B cell (primary cell): ENCODE measurements at regions not wholly inside any gene's neighbourhood (a gene's known extent, or its start where the extent isn't known, plus 50 kb on each side); places are given as distances from the start of the nearest gene placed in this dataset.
"Not testable (repeated sequence)": the region's sequence is repeated elsewhere in the genome, so short reads cannot be mapped to it uniquely, and the experiment has no call there.

Source experiments
- ATAC-seq: fragments of 200-7000 bp; cut with Tn5 transposase; one replicate; pipeline ENCODE4 v1.10.0; 2021; ENCODE audit warnings: low read depth, mild to moderate bottlenecking, moderate number of reproducible peaks, moderate library complexity
- CTCF ChIA-PET: fragments of 350-600 bp; sonication (Branson Sonifier 250); formaldehyde crosslinking; loops from one replicate; lab custom pipeline; 2021; ENCODE audit warnings: antibody characterized with exemption, inconsistent platforms; lab: Charles Lee
- POLR2A ChIA-PET: fragments of 350-600 bp; sonication (Branson Sonifier 250); formaldehyde crosslinking; loops from one replicate; lab custom pipeline; 2021; ENCODE audit warnings: antibody characterized with exemption; lab: Charles Lee
- DNase-seq: peaks from one replicate; pipeline ENCODE4 v3.0.0; 2013
- H2AFZ ChIP-seq: 2 replicates; pipeline ENCODE4 v1.6.1; 2012; ENCODE audit warnings: mild to moderate bottlenecking, low read depth, low read length; ENCODE audit not compliant: insufficient read depth, poor library complexity, severe bottlenecking
- H3K27ac ChIP-seq, 2 donors: 1 replicate in 1 of 2; 2 replicates in 1 of 2; pipeline ENCODE4 v1.5.1; 2012 to 2013; ENCODE audit warnings: low read length in 2 of 2, mild to moderate bottlenecking in 2 of 2, moderate library complexity in 1 of 2
- H3K27me3 ChIP-seq, 4 experiments: fragments of 200-600 bp in 1 of 4; sonication (generic) in 1 of 4; replicated peaks in 1 of 4; 1 replicate in 2 of 4; 2 replicates in 2 of 4; pipeline versions ENCODE4 v1.6.1 to v1.7.0; 2013 to 2016; ENCODE audit warnings: low read length in 3 of 4, mild to moderate bottlenecking in 2 of 4, mixed read lengths in 1 of 4, moderate library complexity in 1 of 4; ENCODE audit not compliant: insufficient read depth in 4 of 4, control insufficient read depth in 3 of 4; ENCODE audit errors: control extremely low read depth in 1 of 4
- H3K36me3 ChIP-seq, 2 experiments: replicated peaks in 1 of 2; 1 replicate in 1 of 2; 2 replicates in 1 of 2; pipeline versions ENCODE4 v1.6.1 to v1.7.1; 2013; ENCODE audit warnings: low read length in 1 of 2; ENCODE audit not compliant: insufficient read depth in 2 of 2, control insufficient read depth in 1 of 2; ENCODE audit errors: control extremely low read depth in 1 of 2, extremely low read depth in 1 of 2
- H3K4me1 ChIP-seq, 2 donors: fragments of 200-600 bp in 1 of 2; sonication (generic) in 1 of 2; 1 replicate in 1 of 2; 2 replicates in 1 of 2; pipeline versions ENCODE4 v1.5.1 to v1.6.1; 2013 to 2017; ENCODE audit warnings: low read length in 2 of 2; ENCODE audit not compliant: control insufficient read depth in 2 of 2, insufficient read depth in 2 of 2
- H3K4me2 ChIP-seq: replicated peaks from 2 replicates; pipeline ENCODE3; 2012; ENCODE audit warnings: mild to moderate bottlenecking, low read depth, low read length; ENCODE audit not compliant: poor library complexity, severe bottlenecking
- H3K4me3 ChIP-seq, 5 experiments: fragments of 200-600 bp in 1 of 5; sonication (generic) in 1 of 5; 1 replicate in 3 of 5; 2 replicates in 2 of 5; pipeline versions ENCODE4 v1.5.1 to v1.7.0; 2011 to 2016; ENCODE audit warnings: low read length in 4 of 5, mild to moderate bottlenecking in 4 of 5, low read depth in 2 of 5, control low read depth in 1 of 5, moderate library complexity in 1 of 5; ENCODE audit not compliant: insufficient read depth in 1 of 5; ENCODE audit errors: control extremely low read depth in 1 of 5, extremely low read depth in 1 of 5
- H3K79me2 ChIP-seq: fragments of 200-600 bp; sonication (generic); one replicate; pipeline ENCODE4 v1.6.0; 2016; ENCODE audit warnings: low read length; ENCODE audit not compliant: control insufficient read depth, insufficient read depth
- H3K9ac ChIP-seq: fragments of 200-600 bp; sonication (generic); 2 replicates; pipeline ENCODE4 v1.6.1; 2017; ENCODE audit warnings: mild to moderate bottlenecking, low read length, moderate library complexity
- H3K9me3 ChIP-seq, 3 donors: one replicate each; pipeline versions ENCODE4 v1.6.1 to v1.7.1; 2013; ENCODE audit warnings: low read length in 2 of 3; ENCODE audit not compliant: control insufficient read depth in 2 of 3, insufficient read depth in 1 of 3; ENCODE audit errors: control extremely low read depth in 1 of 3
- H4K20me1 ChIP-seq: 2 replicates; pipeline ENCODE4 v1.6.0; 2012; ENCODE audit warnings: mild to moderate bottlenecking, low read length; ENCODE audit not compliant: insufficient read depth, control insufficient read depth, poor library complexity, severe bottlenecking
- H3K27ac Mint-ChIP-seq: one replicate; pipeline ENCODE4 v1.8.0; 2021; ENCODE audit warnings: mixed read lengths
- H3K27me3 Mint-ChIP-seq: one replicate; pipeline ENCODE4 v1.8.0; 2021; ENCODE audit warnings: mixed read lengths
- H3K4me1 Mint-ChIP-seq: one replicate; pipeline ENCODE4 v1.8.0; 2021; ENCODE audit warnings: mixed read lengths
- H3K4me3 Mint-ChIP-seq: one replicate; pipeline ENCODE4 v1.8.0; 2021; ENCODE audit warnings: mixed read lengths
- H3K9me3 Mint-ChIP-seq: one replicate; pipeline ENCODE4 v1.8.0; 2022; ENCODE audit warnings: mixed read lengths; ENCODE audit not compliant: insufficient read depth
- CTCF ChIP-seq: fragments of 200-600 bp; IDR thresholded peaks from one replicate; pipeline ENCODE4 v1.8.0; 2022; ENCODE audit warnings: antibody characterized with exemption, mild to moderate bottlenecking
- EZH2 ChIP-seq: IDR thresholded peaks from 2 replicates; pipeline ENCODE4 v1.6.1; 2012; ENCODE audit warnings: borderline replicate concordance, low read depth, mild to moderate bottlenecking, moderate library complexity, low read length; ENCODE audit not compliant: insufficient read depth, poor library complexity, severe bottlenecking
- WGBS: methylation state at CpG from one replicate; pipeline ENCODE4 v1.1.5; 2013; ENCODE audit warnings: missing lambda C conversion rate; ENCODE audit not compliant: insufficient coverage; 5-methylcytosine and 5-hydroxymethylcytosine counted together
- intact Hi-C: fragments of 100-400 bp; cut with micrococcal nuclease; formaldehyde crosslinking; loops from one replicate; pipeline ENCODE4 v1.10.0; 2022

- Histone ChIP-seq H3K27ac (no peak overlapping the region), H3K4me2 (no peak overlapping the region), H2AFZ (no peak overlapping the region), H3K9ac (no peak overlapping the region), H3K27me3 (no peaks in the 10 kb centered on the region), H3K4me3 (no peak overlapping the region), H3K4me1 (no peaks in the 10 kb centered on the region), H3K9me3 (no peaks in the 10 kb centered on the region), H4K20me1 (no peaks in the 10 kb centered on the region), H3K36me3 (no peaks in the 10 kb centered on the region), H3K79me2 (no peaks in the 10 kb centered on the region)
- DNase-seq (no peak), ATAC-seq (no peak)
- ChIA-PET CTCF (no interaction called here), POLR2A (no interaction called here)
- Mint-ChIP-seq H3K4me1 (no peaks in the 10 kb centered on the region), H3K9me3 (peaks cover 2% of the 10 kb centered on the region), H3K27ac (no peak overlapping the region), H3K27me3 (no peaks in the 10 kb centered on the region), H3K4me3 (no peak overlapping the region)
- intact Hi-C loops: no loop called here
- no peak for TF ChIP-seq EZH2
- no peak for TF ChIP-seq CTCF
- 62% methylated on average over 1 of the region's 1 CpG for WGBS
These were observed 793.4 kb downstream of the TENT5A start for GRCh38 chr6:80959034-80959433.

GRCh38 chr6:80956898-80957297 lies 795.6 kb downstream of the TENT5A start:
- Mint-ChIP-seq H3K4me3 (no peak overlapping the region), H3K9me3 (peaks cover 2% of the 10 kb centered on the region), H3K27ac (no peak overlapping the region), H3K27me3 (no peaks in the 10 kb centered on the region), H3K4me1 (no peaks in the 10 kb centered on the region)
- no CpG with 5 or more reads among the region's 1 CpG for WGBS
- TF ChIP-seq EZH2: no peak
- Histone ChIP-seq H3K9ac (no peak overlapping the region), H2AFZ (no peak overlapping the region), H3K27ac (no peak overlapping the region), H3K4me1 (no peaks in the 10 kb centered on the region), H3K4me3 (no peak overlapping the region), H3K27me3 (no peaks in the 10 kb centered on the region), H3K36me3 (no peaks in the 10 kb centered on the region), H4K20me1 (no peaks in the 10 kb centered on the region), H3K9me3 (no peaks in the 10 kb centered on the region), H3K4me2 (no peak overlapping the region), H3K79me2 (no peaks in the 10 kb centered on the region)
- intact Hi-C loops: no loop called here
- ChIA-PET POLR2A (no interaction called here), CTCF (no interaction called here)
- ATAC-seq: no peak
- no peak for DNase-seq

GRCh38 chr6:80952479-80952878 lies 800.0 kb downstream of the TENT5A start:
- no CpG with 5 or more reads among the region's 2 CpGs for WGBS
- H4K20me1 ChIP-seq, H3K27ac Mint-ChIP-seq, H3K9me3 Mint-ChIP-seq, intact Hi-C loops, H3K9me3 ChIP-seq, H3K9ac ChIP-seq, H3K4me1 ChIP-seq, H3K27me3 ChIP-seq, POLR2A ChIA-PET, H3K27me3 Mint-ChIP-seq, H3K79me2 ChIP-seq, H2AFZ ChIP-seq, H3K4me1 Mint-ChIP-seq, H3K4me3 ChIP-seq, H3K27ac ChIP-seq, CTCF ChIA-PET, ATAC-seq, H3K36me3 ChIP-seq, H3K4me2 ChIP-seq, DNase-seq, H3K4me3 Mint-ChIP-seq: not testable (repeated sequence)
